ENCODE measurements at regions not wholly inside any gene's neighbourhood (a gene's known extent, or its start where the extent isn't known, plus 50 kb on each side); places are given as distances from the start of the nearest gene placed in this dataset.

DNA sequence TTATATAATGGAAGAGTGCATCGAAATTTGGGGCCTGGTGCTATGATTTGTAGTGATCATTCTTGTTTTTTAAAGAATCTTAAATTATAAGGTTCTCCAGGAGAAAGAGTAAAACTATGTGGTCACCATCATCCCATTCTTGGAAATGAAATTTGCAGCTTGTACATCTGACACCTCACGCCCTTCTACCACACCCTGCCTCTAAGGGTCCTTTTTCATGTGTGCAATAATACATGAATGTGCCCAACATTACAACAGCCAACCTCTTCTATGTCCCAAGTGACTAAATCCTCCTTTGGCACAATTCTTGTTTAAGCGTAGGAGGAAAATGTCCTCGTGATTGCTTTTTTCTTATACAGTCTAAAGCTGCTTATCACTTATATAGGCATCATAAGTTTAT lies 636.5 kb upstream of the NOVA1 start:
- Histone ChIP-seq H3K9me3 (peaks cover 0 to 4% (median 0%) of the 10 kb centered on the region in 12 donors), H3K4me3 (no peak overlapping the region), H3K27ac (no peak overlapping the region), H3K4me1 (no peaks in the 10 kb centered on the region), H3K27me3 (no peaks in the 10 kb centered on the region), H3K36me3 (no peaks in the 10 kb centered on the region)
- intact Hi-C loops (cut with DNase I): no loop called here
- WGBS, 4 donors: 68 to 74% (median 70%) methylated on average over 4 of the region's 4 CpGs
- no peak for DNase-seq
- TF ChIP-seq POLR2A (IDR thresholded peaks at IDR 0.05): no peak
- no peak for ATAC-seq

DNA sequence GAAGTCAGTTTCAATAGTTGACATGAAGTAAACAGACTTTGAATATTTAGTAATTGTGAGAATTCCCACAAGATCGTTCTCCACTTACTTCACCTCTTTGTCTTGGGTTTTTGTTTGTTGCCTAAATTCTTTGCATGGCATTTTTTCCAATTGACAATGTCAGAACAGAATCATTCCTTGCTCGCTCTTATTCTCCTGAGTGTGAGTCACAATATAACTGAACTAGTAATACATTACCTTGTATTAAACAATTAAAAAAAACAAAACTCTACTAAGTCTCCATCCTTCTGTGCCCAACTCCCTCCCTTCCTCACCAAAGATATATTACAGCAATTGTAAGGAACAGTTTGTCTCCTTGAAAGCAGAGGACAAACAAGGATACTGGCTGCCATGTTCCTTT lies 638.8 kb upstream of the NOVA1 start:
- H3K27ac ChIP-seq: no peak overlapping the region
- H3K4me3 ChIP-seq: no peak overlapping the region
- no peak for ATAC-seq
- H3K4me1 ChIP-seq: no peaks in the 10 kb centered on the region
- no peak for DNase-seq
- 66 to 86% (median 78%) methylated on average over 2 of the region's 2 CpGs for WGBS, 4 donors
- H3K36me3 ChIP-seq: no peaks in the 10 kb centered on the region
- H3K9me3 ChIP-seq: peaks cover 0 to 4% (median 0%) of the 10 kb centered on the region in 12 donors
- TF ChIP-seq POLR2A (IDR thresholded peaks at IDR 0.05): no peak
- TF ChIP-seq, protein P1, sequence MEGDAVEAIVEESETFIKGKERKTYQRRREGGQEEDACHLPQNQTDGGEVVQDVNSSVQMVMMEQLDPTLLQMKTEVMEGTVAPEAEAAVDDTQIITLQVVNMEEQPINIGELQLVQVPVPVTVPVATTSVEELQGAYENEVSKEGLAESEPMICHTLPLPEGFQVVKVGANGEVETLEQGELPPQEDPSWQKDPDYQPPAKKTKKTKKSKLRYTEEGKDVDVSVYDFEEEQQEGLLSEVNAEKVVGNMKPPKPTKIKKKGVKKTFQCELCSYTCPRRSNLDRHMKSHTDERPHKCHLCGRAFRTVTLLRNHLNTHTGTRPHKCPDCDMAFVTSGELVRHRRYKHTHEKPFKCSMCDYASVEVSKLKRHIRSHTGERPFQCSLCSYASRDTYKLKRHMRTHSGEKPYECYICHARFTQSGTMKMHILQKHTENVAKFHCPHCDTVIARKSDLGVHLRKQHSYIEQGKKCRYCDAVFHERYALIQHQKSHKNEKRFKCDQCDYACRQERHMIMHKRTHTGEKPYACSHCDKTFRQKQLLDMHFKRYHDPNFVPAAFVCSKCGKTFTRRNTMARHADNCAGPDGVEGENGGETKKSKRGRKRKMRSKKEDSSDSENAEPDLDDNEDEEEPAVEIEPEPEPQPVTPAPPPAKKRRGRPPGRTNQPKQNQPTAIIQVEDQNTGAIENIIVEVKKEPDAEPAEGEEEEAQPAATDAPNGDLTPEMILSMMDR (IDR thresholded peaks at IDR 0.05): no peak
- no peaks in the 10 kb centered on the region for H3K27me3 ChIP-seq
- intact Hi-C loops (cut with DNase I): no loop called here

DNA sequence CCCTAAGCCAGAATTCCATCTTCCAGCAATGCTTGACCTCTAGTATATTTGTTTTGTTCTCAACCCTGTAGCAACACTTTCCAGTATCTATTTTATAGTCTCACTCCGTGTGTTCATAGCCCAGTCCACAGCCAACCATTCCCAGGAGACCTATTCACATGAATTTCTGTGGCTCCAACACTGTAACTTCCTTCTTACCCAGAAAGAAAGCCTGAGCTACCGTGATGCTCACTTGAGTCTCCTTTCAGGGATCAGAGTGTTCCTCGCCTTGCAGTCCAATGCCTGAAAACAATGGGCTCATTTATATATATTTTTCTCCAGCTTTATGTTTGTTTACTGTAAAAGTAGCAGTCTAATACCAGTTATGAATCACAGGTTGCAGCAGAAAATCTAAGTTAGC lies 645.0 kb upstream of the NOVA1 start:
- H3K36me3 ChIP-seq: no peaks in the 10 kb centered on the region
- H3K27me3 ChIP-seq: no peaks in the 10 kb centered on the region
- H3K27ac ChIP-seq: no peak overlapping the region
- H3K9me3 ChIP-seq: peaks cover 0 to 4% (median 0%) of the 10 kb centered on the region in 12 donors
- intact Hi-C loops (cut with DNase I): no loop called here
- WGBS, 4 donors: 50 to 60% (median 56%) methylated on average over 3 of the region's 3 CpGs
- no peaks in the 10 kb centered on the region for H3K4me1 ChIP-seq
- no peak overlapping the region for H3K4me3 ChIP-seq
- ATAC-seq (no peak), DNase-seq (no peak)
- no peak for TF ChIP-seq POLR2A (IDR thresholded peaks at IDR 0.05)
- TF ChIP-seq, protein P1 (IDR thresholded peaks at IDR 0.05): no peak

DNA sequence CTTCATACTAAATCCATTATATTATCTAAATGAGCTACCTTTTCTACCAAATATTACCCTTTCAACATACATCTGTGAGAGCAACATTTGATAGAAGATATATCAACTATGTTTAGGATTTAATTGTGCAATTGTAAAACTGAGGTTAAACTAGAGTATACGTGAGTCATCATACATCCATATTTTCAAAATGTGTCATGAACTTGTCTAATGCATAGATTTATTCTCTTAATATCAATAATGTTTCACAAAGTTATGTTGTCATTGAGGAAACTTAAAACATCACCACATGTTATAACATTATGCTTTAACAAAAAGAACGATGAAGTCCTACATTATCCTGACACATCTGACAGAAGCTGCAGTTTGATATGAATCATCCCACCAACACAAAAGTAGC lies 645.5 kb upstream of the NOVA1 start:
- no peak for TF ChIP-seq POLR2A (IDR thresholded peaks at IDR 0.05)
- TF ChIP-seq, protein P1 (IDR thresholded peaks at IDR 0.05): no peak
- 86 to 93% (median 90%) methylated on average over 2 of the region's 2 CpGs for WGBS, 4 donors
- DNase-seq (no peak), ATAC-seq (no peak)
- Histone ChIP-seq H3K9me3 (peaks cover 0 to 5% (median 0%) of the 10 kb centered on the region in 12 donors), H3K4me3 (no peak overlapping the region), H3K4me1 (no peaks in the 10 kb centered on the region), H3K27me3 (no peaks in the 10 kb centered on the region), H3K27ac (no peak overlapping the region), H3K36me3 (no peaks in the 10 kb centered on the region)
- intact Hi-C loops (cut with DNase I): no loop called here

DNA sequence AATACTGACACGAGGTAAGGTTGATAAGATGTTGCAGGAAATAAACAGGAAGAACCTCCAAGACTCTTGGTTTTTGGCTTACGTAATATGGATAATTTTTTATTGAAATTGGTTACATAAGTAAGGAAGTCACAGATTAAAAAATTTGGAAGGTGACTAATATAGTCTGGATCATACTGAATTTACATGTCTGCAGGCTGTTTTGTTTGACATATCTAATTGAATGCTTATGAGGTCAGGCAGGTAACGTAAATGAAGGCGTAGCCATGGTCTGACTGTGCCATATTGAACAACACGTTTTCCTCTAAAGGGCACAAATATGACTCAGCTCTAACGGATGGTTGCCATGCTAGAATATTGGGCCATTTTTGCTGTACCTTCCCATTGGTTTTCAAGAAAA lies 648.1 kb upstream of the NOVA1 start:
- H3K27ac ChIP-seq: no peak overlapping the region
- intact Hi-C loops (cut with DNase I): no loop called here
- no peaks in the 10 kb centered on the region for H3K27me3 ChIP-seq
- DNase-seq (no peak), ATAC-seq (no peak)
- WGBS, 4 donors: 69 to 78% (median 71%) methylated on average over 6 of the region's 6 CpGs
- TF ChIP-seq, protein P1 (IDR thresholded peaks at IDR 0.05): no peak
- TF ChIP-seq POLR2A (IDR thresholded peaks at IDR 0.05): no peak
- no peak overlapping the region for H3K4me3 ChIP-seq
- no peaks in the 10 kb centered on the region for H3K36me3 ChIP-seq
- no peaks in the 10 kb centered on the region for H3K4me1 ChIP-seq
- H3K9me3 ChIP-seq: peaks cover 0 to 6% (median 0%) of the 10 kb centered on the region in 12 donors

All from heart left ventricle (tissue), 16 donors.